Panc1 (cell line): ENCODE measurements at regions not wholly inside any gene's neighbourhood (a gene's known extent, or its start where the extent isn't known, plus 50 kb on each side); places are given as distances from the start of the nearest gene placed in this dataset.

ENCODE experiments used
- ATAC-seq: fragments of 200-7000 bp; cut with Tn5 transposase; 2 replicates; pipeline ENCODE4 v1.9.1; 2020; ENCODE audit warnings: mild to moderate bottlenecking, moderate library complexity
- BruUV-seq: library from RNA; stranded (reverse); fragments of 400-500 nt; replicated peaks from 2 replicates; lab custom pipeline; 2021; lab: Mats Ljungman, UMichigan
- CTCF ChIA-PET: fragments of 300-600 bp; sonication (Branson Sonifier 250); formaldehyde crosslinking; loops from one replicate; lab custom pipeline; 2022; ENCODE audit warnings: antibody characterized with exemption; lab: Charles Lee
- POLR2A ChIA-PET: fragments of 300-600 bp; sonication (Branson Sonifier 250); formaldehyde crosslinking; loops from one replicate; lab custom pipeline; 2022; ENCODE audit warnings: antibody characterized with exemption; lab: Charles Lee
- DNase-seq: peaks from one replicate; pipeline ENCODE4 v3.0.0-alpha.2; 2010; ENCODE audit warnings: low read depth, low spot score
- H3K27ac ChIP-seq: 2 replicates; pipeline ENCODE4 v1.5.1; 2011; ENCODE audit warnings: mild to moderate bottlenecking, low read length, inconsistent platforms
- H3K27me3 ChIP-seq: fragments of 200-500 bp; sonication (Bioruptor generic); 2 replicates; pipeline ENCODE4 v1.6.0; 2014; ENCODE audit warnings: low read length, inconsistent platforms; ENCODE audit not compliant: control insufficient read depth, insufficient read depth
- H3K36me3 ChIP-seq: fragments of 200-500 bp; sonication (Bioruptor generic); 2 replicates; pipeline ENCODE4 v1.5.1; 2014; ENCODE audit warnings: inconsistent platforms, mild to moderate bottlenecking, low read length, moderate library complexity; ENCODE audit not compliant: control insufficient read depth, insufficient read depth
- H3K4me1 ChIP-seq: 2 replicates; pipeline ENCODE4 v1.5.1; 2011; ENCODE audit warnings: inconsistent platforms, mild to moderate bottlenecking, low read length, moderate library complexity; ENCODE audit not compliant: control insufficient read depth, insufficient read depth
- H3K4me3 ChIP-seq, 2 experiments: 2 replicates each; pipeline ENCODE4 v1.5.1; 2011 to 2012; ENCODE audit warnings: low read depth in 2 of 2, low read length in 2 of 2, mild to moderate bottlenecking in 2 of 2, inconsistent platforms in 1 of 2, moderate library complexity in 1 of 2
- H3K9me3 ChIP-seq: fragments of 200-500 bp; sonication (Bioruptor generic); 2 replicates; pipeline ENCODE4 v1.5.1; 2014; ENCODE audit warnings: low read depth, mild to moderate bottlenecking, inconsistent platforms, low read length, moderate library complexity; ENCODE audit not compliant: control insufficient read depth, insufficient read depth
- POLR2AphosphoS5 ChIP-seq: IDR thresholded peaks from 2 replicates; pipeline ENCODE4 v1.6.1; 2012; ENCODE audit warnings: mild to moderate bottlenecking, low read depth, low read length, moderate library complexity
- SIN3A ChIP-seq: IDR thresholded peaks from 2 replicates; pipeline ENCODE4 v1.6.1; 2012; ENCODE audit warnings: low read depth, mild to moderate bottlenecking, low read length, moderate library complexity, borderline replicate concordance; ENCODE audit not compliant: insufficient read depth
- TCF7L2 ChIP-seq: IDR thresholded peaks from 2 replicates; pipeline ENCODE4 v1.6.1; 2011; ENCODE audit warnings: mild to moderate bottlenecking, low read depth, low read length, inconsistent platforms
- in situ Hi-C: cut with HindIII; loops from 2 replicates; pipeline ENCODE4 v1.10.0; 2016; ENCODE audit warnings: low sequenced_read_pairs, low pct_unique_long_range_greater_than_20kb
- intact Hi-C: fragments of 100-400 bp; cut with micrococcal nuclease; formaldehyde crosslinking; loops from one replicate; pipeline ENCODE4 v1.10.0; 2022; ENCODE audit not compliant: unreplicated experiment
- TF ChIP-seq, protein P1 (sequence below): fragments of 450-650 bp; IDR thresholded peaks from 2 replicates; pipeline ENCODE4 v1.5.1; 2017; ENCODE audit warnings: mild to moderate bottlenecking
- TF ChIP-seq, protein P2 (sequence below), 2 experiments: IDR thresholded peaks; 2 replicates each; pipeline ENCODE4 v1.6.1; 2011 to 2012; ENCODE audit warnings: low read depth in 2 of 2, control low read depth in 1 of 2, low read length in 1 of 2, mild to moderate bottlenecking in 1 of 2, moderate library complexity in 1 of 2; ENCODE audit not compliant: insufficient read depth in 1 of 2

DNA sequence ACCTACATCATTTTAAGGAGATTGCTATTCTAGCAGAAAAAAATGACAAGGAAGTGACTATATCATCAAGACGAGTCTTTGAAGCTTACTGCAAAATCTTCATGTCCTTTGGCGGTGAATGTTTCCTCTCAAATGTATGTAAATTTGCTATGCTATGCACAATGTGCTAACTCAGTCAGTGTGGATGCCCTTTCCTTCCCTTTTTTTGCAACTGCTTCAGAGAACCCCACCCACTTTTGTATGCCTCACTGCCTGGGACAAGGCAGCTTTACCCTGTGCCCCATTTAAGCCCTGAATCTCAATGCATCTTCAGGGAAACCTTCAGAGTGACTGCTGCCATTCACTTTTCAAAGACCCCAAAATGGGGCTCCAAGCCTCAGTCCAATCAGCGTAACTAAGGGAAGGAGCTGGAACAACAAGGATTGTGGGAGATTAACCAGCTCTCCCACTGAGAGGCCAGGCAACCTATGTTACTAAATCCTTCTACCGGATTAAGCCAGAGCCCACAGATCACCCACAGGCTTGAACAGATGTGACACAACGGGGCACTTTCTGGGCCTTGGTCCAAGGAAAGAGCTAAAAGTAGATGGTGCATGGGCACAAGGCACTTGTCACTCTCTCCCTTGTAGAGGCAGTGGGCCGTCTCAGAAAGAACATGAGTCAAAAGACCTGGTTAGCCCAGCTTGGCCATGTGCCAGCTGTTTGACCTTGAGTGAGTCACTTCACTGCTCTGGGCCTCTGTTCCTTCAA lies 154.4 kb downstream of the PLPP3 start:
- DNase-seq = no peak
- TF ChIP-seq, protein P1, sequence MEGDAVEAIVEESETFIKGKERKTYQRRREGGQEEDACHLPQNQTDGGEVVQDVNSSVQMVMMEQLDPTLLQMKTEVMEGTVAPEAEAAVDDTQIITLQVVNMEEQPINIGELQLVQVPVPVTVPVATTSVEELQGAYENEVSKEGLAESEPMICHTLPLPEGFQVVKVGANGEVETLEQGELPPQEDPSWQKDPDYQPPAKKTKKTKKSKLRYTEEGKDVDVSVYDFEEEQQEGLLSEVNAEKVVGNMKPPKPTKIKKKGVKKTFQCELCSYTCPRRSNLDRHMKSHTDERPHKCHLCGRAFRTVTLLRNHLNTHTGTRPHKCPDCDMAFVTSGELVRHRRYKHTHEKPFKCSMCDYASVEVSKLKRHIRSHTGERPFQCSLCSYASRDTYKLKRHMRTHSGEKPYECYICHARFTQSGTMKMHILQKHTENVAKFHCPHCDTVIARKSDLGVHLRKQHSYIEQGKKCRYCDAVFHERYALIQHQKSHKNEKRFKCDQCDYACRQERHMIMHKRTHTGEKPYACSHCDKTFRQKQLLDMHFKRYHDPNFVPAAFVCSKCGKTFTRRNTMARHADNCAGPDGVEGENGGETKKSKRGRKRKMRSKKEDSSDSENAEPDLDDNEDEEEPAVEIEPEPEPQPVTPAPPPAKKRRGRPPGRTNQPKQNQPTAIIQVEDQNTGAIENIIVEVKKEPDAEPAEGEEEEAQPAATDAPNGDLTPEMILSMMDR = no peak
- no peak for TF ChIP-seq POLR2AphosphoS5
- TF ChIP-seq TCF7L2 = no peak
- TF ChIP-seq SIN3A = no peak
- TF ChIP-seq, protein P2, sequence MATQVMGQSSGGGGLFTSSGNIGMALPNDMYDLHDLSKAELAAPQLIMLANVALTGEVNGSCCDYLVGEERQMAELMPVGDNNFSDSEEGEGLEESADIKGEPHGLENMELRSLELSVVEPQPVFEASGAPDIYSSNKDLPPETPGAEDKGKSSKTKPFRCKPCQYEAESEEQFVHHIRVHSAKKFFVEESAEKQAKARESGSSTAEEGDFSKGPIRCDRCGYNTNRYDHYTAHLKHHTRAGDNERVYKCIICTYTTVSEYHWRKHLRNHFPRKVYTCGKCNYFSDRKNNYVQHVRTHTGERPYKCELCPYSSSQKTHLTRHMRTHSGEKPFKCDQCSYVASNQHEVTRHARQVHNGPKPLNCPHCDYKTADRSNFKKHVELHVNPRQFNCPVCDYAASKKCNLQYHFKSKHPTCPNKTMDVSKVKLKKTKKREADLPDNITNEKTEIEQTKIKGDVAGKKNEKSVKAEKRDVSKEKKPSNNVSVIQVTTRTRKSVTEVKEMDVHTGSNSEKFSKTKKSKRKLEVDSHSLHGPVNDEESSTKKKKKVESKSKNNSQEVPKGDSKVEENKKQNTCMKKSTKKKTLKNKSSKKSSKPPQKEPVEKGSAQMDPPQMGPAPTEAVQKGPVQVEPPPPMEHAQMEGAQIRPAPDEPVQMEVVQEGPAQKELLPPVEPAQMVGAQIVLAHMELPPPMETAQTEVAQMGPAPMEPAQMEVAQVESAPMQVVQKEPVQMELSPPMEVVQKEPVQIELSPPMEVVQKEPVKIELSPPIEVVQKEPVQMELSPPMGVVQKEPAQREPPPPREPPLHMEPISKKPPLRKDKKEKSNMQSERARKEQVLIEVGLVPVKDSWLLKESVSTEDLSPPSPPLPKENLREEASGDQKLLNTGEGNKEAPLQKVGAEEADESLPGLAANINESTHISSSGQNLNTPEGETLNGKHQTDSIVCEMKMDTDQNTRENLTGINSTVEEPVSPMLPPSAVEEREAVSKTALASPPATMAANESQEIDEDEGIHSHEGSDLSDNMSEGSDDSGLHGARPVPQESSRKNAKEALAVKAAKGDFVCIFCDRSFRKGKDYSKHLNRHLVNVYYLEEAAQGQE (IDR thresholded peaks at IDR 0.05; ENCODE audit: insufficient read depth in 1 of 2, low read depth in 2 of 2, low read length in 1 of 2) = no peak
- Histone ChIP-seq H3K27me3 (no peaks in the 10 kb centered on the region), H3K27ac (no peak overlapping the region), H3K4me1 (no peaks in the 10 kb centered on the region), H3K4me3 (no peak overlapping the region), H3K9me3 (no peaks in the 10 kb centered on the region), H3K36me3 (no peaks in the 10 kb centered on the region)
- ChIA-PET POLR2A (no interaction called here), CTCF (no interaction called here)
- ATAC-seq = no peak
- intact Hi-C loops = no loop called here
- in situ Hi-C loops = no loop called here
- BruUV-seq = no TSS peak

DNA sequence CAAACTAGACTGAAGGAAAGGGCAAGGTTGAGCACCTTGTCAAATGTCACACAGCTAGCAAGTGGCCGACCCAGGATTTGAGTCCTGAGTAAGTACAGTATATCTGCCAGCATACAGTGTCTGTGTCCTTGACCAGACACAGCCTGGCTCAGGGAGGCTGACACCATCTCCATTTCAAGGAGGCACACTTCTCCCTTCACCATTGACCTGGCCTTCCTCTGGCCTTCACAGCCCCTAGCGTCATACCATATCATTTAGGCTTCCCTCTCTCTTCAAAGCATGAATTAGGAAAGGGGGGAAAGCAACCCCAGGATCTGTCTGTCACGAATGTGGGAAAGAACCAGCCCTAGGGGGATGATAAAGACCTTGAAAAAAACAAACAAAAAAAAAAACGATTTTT lies 155.6 kb downstream of the PLPP3 start:
- no peak overlapping the region for H3K27ac ChIP-seq
- CTCF ChIA-PET = no interaction called here
- BruUV-seq = no TSS peak
- intact Hi-C loops = no loop called here
- no peaks in the 10 kb centered on the region for H3K27me3 ChIP-seq
- no peak for TF ChIP-seq TCF7L2
- TF ChIP-seq, protein P1 = no peak
- TF ChIP-seq SIN3A = no peak
- TF ChIP-seq POLR2AphosphoS5 = no peak
- TF ChIP-seq, protein P2 (IDR thresholded peaks at IDR 0.05; ENCODE audit: insufficient read depth in 1 of 2, low read depth in 2 of 2, low read length in 1 of 2) = no peak
- ATAC-seq (no peak), DNase-seq (no peak)
- H3K9me3 ChIP-seq = no peaks in the 10 kb centered on the region
- in situ Hi-C loops = no loop called here
- H3K4me3 ChIP-seq = no peak overlapping the region
- H3K36me3 ChIP-seq = no peaks in the 10 kb centered on the region
- POLR2A ChIA-PET = no interaction called here
- no peaks in the 10 kb centered on the region for H3K4me1 ChIP-seq
